ENCODE measurements at regions not wholly inside any gene's neighbourhood (a gene's known extent, or its start where the extent isn't known, plus 50 kb on each side); places are given as distances from the start of the nearest gene placed in this dataset.

DNA sequence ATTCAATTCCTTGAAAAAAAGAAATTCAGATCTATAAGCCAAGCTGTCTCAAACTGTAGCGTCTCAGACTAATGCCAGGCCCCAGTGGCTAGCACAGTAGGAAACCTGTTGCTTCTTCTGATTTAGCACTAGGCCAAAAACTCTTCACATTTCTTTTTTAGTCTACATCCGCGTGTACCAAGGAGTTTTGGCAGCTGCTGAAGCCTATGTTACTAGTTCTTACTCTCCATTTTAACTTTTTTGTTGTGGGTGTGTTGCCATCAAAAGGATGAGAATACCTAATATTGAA, 65.0 kb upstream of the BTN3A2 start:
- no peaks in the 10 kb centered on the region for H3K79me2 ChIP-seq (ENCODE audit: control insufficient read depth, insufficient read depth, low read length, poor library complexity)

DNA sequence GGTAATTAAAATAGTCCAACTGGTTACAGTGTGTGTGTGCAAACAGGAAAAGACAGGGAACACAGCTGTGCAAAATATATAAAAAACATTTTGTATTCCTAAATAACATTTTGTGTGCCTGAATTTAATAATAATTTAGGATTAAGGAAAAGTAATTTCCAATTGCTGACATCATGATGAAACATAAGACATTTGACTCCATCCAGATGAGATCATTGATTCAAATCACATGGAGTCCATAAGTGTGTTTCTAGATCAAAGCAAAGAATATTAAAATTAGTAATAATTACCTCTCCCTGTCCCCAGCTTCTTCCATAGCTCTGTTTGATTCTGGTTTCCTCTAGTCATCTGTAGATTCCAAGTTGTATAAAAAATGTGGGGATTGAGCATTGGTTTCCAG, 64.6 kb upstream of the BTN3A2 start:
- H3K27me3 ChIP-seq (ENCODE audit: insufficient read depth, low read length): no peaks in the 10 kb centered on the region
- no peaks in the 10 kb centered on the region for H3K36me3 ChIP-seq (ENCODE audit: control insufficient read depth in 1 of 2, insufficient read depth in 2 of 2, low read length in 2 of 2)
- no peaks in the 10 kb centered on the region for H3K79me2 ChIP-seq (ENCODE audit: control insufficient read depth, insufficient read depth, low read length, poor library complexity)
- H3K79me1 ChIP-seq (ENCODE audit: low read length): no peaks in the 10 kb centered on the region
- H3K23ac ChIP-seq (ENCODE audit: low read length): no peak overlapping the region
- H3K9ac ChIP-seq (ENCODE audit: low read length): no peak overlapping the region
- no peaks in the 10 kb centered on the region for H3K9me3 ChIP-seq (ENCODE audit: insufficient read depth, low read depth, low read length)
- H4K8ac ChIP-seq (ENCODE audit: low read depth, low read length): no peak overlapping the region
- H2BK5ac ChIP-seq (ENCODE audit: low read depth, low read length, poor library complexity): no peak overlapping the region
- no peak overlapping the region for H3K4me3 ChIP-seq (ENCODE audit: low read depth, low read length)
- H3K4me1 ChIP-seq (ENCODE audit: control insufficient read depth in 1 of 2, insufficient read depth in 2 of 2, low read length in 2 of 2): no peaks in the 10 kb centered on the region
- H3K14ac ChIP-seq (ENCODE audit: low read length): no peak overlapping the region
- no peak overlapping the region for H3K4ac ChIP-seq (ENCODE audit: low read depth, low read length)
- no peak overlapping the region for H4K12ac ChIP-seq (ENCODE audit: low read depth, low read length)
- no peak overlapping the region for H3K18ac ChIP-seq (ENCODE audit: low read length)
- H4K91ac ChIP-seq (ENCODE audit: low read depth, low read length): no peak overlapping the region
- no peak overlapping the region for H2BK120ac ChIP-seq (ENCODE audit: insufficient read depth, low read length, poor library complexity)
- no peak overlapping the region for H2AK5ac ChIP-seq (ENCODE audit: low read length)
- no peak overlapping the region for H3K27ac ChIP-seq (ENCODE audit: low read depth, low read length)
- no peak overlapping the region for H2BK12ac ChIP-seq (ENCODE audit: low read length)
- H2AFZ ChIP-seq (ENCODE audit: insufficient read depth, low read length, poor library complexity): no peak overlapping the region
- no peak overlapping the region for H3K4me2 ChIP-seq (ENCODE audit: low read length)
- no peak for DNase-seq

More for the DNA sequence above, 65.0 kb upstream of the BTN3A2 start:
- no CpG with 5 or more reads among the region's 3 CpGs for WGBS (ENCODE audit: extremely low coverage, insufficient coverage, insufficient read length)
- no peak for DNase-seq
- H4K91ac ChIP-seq (ENCODE audit: low read depth, low read length): no peak overlapping the region
- H3K4me2 ChIP-seq (ENCODE audit: low read length): peak overlapping the region; percentile 12
- no peaks in the 10 kb centered on the region for H3K36me3 ChIP-seq (ENCODE audit: control insufficient read depth in 1 of 2, insufficient read depth in 2 of 2, low read length in 2 of 2)
- no peaks in the 10 kb centered on the region for H3K9me3 ChIP-seq (ENCODE audit: insufficient read depth, low read depth, low read length)
- no peak overlapping the region for H3K4me3 ChIP-seq (ENCODE audit: low read depth, low read length)
- no peak overlapping the region for H2AK5ac ChIP-seq (ENCODE audit: low read length)
- no peak overlapping the region for H2BK120ac ChIP-seq (ENCODE audit: insufficient read depth, low read length, poor library complexity)
- no peak overlapping the region for H3K14ac ChIP-seq (ENCODE audit: low read length)
- no peak overlapping the region for H4K12ac ChIP-seq (ENCODE audit: low read depth, low read length)
- H3K4ac ChIP-seq (ENCODE audit: low read depth, low read length): no peak overlapping the region
- no peaks in the 10 kb centered on the region for H3K79me1 ChIP-seq (ENCODE audit: low read length)
- no peaks in the 10 kb centered on the region for H3K4me1 ChIP-seq (ENCODE audit: control insufficient read depth in 1 of 2, insufficient read depth in 2 of 2, low read length in 2 of 2)
- no peak overlapping the region for H2BK5ac ChIP-seq (ENCODE audit: low read depth, low read length, poor library complexity)
- H4K8ac ChIP-seq (ENCODE audit: low read depth, low read length): no peak overlapping the region
- no peaks in the 10 kb centered on the region for H3K27me3 ChIP-seq (ENCODE audit: insufficient read depth, low read length)
- no peak overlapping the region for H3K23ac ChIP-seq (ENCODE audit: low read length)
- no peak overlapping the region for H3K18ac ChIP-seq (ENCODE audit: low read length)
- no peak overlapping the region for H2BK12ac ChIP-seq (ENCODE audit: low read length)
- H2AFZ ChIP-seq (ENCODE audit: insufficient read depth, low read length, poor library complexity): no peak overlapping the region
- no peak overlapping the region for H3K9ac ChIP-seq (ENCODE audit: low read length)
- no peak overlapping the region for H3K27ac ChIP-seq (ENCODE audit: low read depth, low read length)

DNA sequence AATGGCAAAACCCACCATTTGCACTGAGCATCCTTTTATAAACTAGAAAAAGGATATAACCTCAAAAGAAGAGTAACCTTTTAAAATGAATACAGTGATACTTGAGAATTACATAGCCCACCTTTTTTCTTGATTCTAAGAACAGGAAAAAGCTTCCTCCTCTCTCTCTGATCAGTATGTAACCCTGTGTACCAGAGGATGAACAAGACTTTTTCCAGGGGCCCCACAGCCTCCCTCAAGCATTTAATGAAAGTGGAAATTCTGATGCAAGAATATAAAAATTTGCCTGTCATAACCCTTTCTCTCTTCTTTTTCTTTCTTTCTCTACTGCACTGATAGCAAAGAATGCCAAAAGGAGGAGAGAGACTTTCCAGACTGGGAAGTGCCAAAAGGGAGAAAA, 64.2 kb upstream of the BTN3A2 start:
- Histone ChIP-seq H3K23ac (ENCODE audit: low read length) (no peak overlapping the region), H2BK5ac (ENCODE audit: low read depth, low read length, poor library complexity) (no peak overlapping the region), H3K79me1 (ENCODE audit: low read length) (no peaks in the 10 kb centered on the region), H3K18ac (ENCODE audit: low read length) (no peak overlapping the region), H3K27me3 (ENCODE audit: insufficient read depth, low read length) (no peaks in the 10 kb centered on the region), H3K4me2 (ENCODE audit: low read length) (no peak overlapping the region), H3K4me3 (ENCODE audit: low read depth, low read length) (no peak overlapping the region), H4K8ac (ENCODE audit: low read depth, low read length) (no peak overlapping the region), H4K12ac (ENCODE audit: low read depth, low read length) (no peak overlapping the region), H2AK5ac (ENCODE audit: low read length) (no peak overlapping the region), H3K14ac (ENCODE audit: low read length) (no peak overlapping the region), H3K4me1 (ENCODE audit: control insufficient read depth in 1 of 2, insufficient read depth in 2 of 2, low read length in 2 of 2) (peaks cover 0 to 2% of the 10 kb centered on the region in 2 experiments), H2BK120ac (ENCODE audit: insufficient read depth, low read length, poor library complexity) (no peak overlapping the region), H3K4ac (ENCODE audit: low read depth, low read length) (no peak overlapping the region), H2AFZ (ENCODE audit: insufficient read depth, low read length, poor library complexity) (no peak overlapping the region), H3K27ac (ENCODE audit: low read depth, low read length) (no peak overlapping the region), H4K91ac (ENCODE audit: low read depth, low read length) (no peak overlapping the region), H3K9me3 (ENCODE audit: insufficient read depth, low read depth, low read length) (no peaks in the 10 kb centered on the region), H3K9ac (ENCODE audit: low read length) (no peak overlapping the region), H2BK12ac (ENCODE audit: low read length) (no peak overlapping the region), H3K79me2 (ENCODE audit: control insufficient read depth, insufficient read depth, low read length, poor library complexity) (no peaks in the 10 kb centered on the region), H3K36me3 (ENCODE audit: control insufficient read depth in 1 of 2, insufficient read depth in 2 of 2, low read length in 2 of 2) (no peaks in the 10 kb centered on the region)
- no peak for DNase-seq

DNA sequence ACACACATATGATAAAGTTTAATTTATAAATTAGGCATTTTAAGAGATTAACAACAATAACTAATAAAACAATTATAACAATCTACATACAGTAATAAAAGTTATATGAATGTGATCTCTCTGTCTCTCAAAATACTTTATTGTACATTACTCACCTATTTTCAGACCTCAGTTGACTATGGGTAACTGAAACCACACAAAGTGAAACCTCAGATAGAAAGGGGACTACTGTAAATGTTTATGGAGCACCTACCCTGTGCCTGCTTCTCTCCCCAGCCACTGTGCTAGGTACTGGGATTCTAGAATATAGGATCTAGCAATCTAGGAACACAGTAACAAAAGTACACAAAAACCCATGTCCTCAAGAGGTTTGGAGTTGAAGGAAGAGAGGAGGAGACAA, 63.4 kb upstream of the BTN3A2 start:
- no peaks in the 10 kb centered on the region for H3K36me3 ChIP-seq (ENCODE audit: control insufficient read depth in 1 of 2, insufficient read depth in 2 of 2, low read length in 2 of 2)
- H2AFZ ChIP-seq (ENCODE audit: insufficient read depth, low read length, poor library complexity): no peak overlapping the region
- H3K14ac ChIP-seq (ENCODE audit: low read length): no peak overlapping the region

More for the DNA sequence above, 63.4 kb upstream of the BTN3A2 start:
- Histone ChIP-seq H3K9ac (ENCODE audit: low read length) (no peak overlapping the region), H4K12ac (ENCODE audit: low read depth, low read length) (no peak overlapping the region), H3K23ac (ENCODE audit: low read length) (no peak overlapping the region), H3K4me2 (ENCODE audit: low read length) (no peak overlapping the region), H3K9me3 (ENCODE audit: insufficient read depth, low read depth, low read length) (no peaks in the 10 kb centered on the region), H3K18ac (ENCODE audit: low read length) (no peak overlapping the region), H3K79me2 (ENCODE audit: control insufficient read depth, insufficient read depth, low read length, poor library complexity) (no peaks in the 10 kb centered on the region), H3K27ac (ENCODE audit: low read depth, low read length) (no peak overlapping the region), H3K4ac (ENCODE audit: low read depth, low read length) (no peak overlapping the region), H2BK12ac (ENCODE audit: low read length) (no peak overlapping the region), H2BK5ac (ENCODE audit: low read depth, low read length, poor library complexity) (no peak overlapping the region), H3K4me3 (ENCODE audit: low read depth, low read length) (no peak overlapping the region), H2AK5ac (ENCODE audit: low read length) (no peak overlapping the region), H4K8ac (ENCODE audit: low read depth, low read length) (no peak overlapping the region), H2BK120ac (ENCODE audit: insufficient read depth, low read length, poor library complexity) (no peak overlapping the region), H4K91ac (ENCODE audit: low read depth, low read length) (no peak overlapping the region), H3K79me1 (ENCODE audit: low read length) (no peaks in the 10 kb centered on the region), H3K27me3 (ENCODE audit: insufficient read depth, low read length) (no peaks in the 10 kb centered on the region), H3K4me1 (ENCODE audit: control insufficient read depth in 1 of 2, insufficient read depth in 2 of 2, low read length in 2 of 2) (peaks cover 0 to 4% of the 10 kb centered on the region in 2 experiments)
- no peak for DNase-seq
